SK-N-SH treated with all-trans-retinoic acid at 6 μM for 48 hours (cell line): ENCODE measurements at regions not wholly inside any gene's neighbourhood (a gene's known extent, or its start where the extent isn't known, plus 50 kb on each side); places are given as distances from the start of the nearest gene placed in this dataset.

ENCODE experiments used
- ARNTL ChIP-seq: fragments of 450-650 bp; formaldehyde crosslinking; IDR thresholded peaks from 2 replicates; pipeline ENCODE4 v1.5.0; 2020; ENCODE audit warnings: low read depth, mild to moderate bottlenecking, moderate library complexity, borderline replicate concordance
- ZC3H10 ChIP-seq: fragments of 250-450 bp; sonication (Bioruptor Pico); IDR thresholded peaks from 2 replicates; pipeline ENCODE4 v1.5.1; 2021; ENCODE audit warnings: mild to moderate bottlenecking, moderate library complexity
- TF ChIP-seq, protein P1 (sequence below): fragments of 250-450 bp; sonication (Bioruptor Pico); IDR thresholded peaks from 2 replicates; pipeline ENCODE4 v1.5.1; 2020; ENCODE audit warnings: low read depth, mild to moderate bottlenecking, moderate library complexity
- TF ChIP-seq, protein P2 (sequence below): fragments of 250-450 bp; sonication (Bioruptor Pico); IDR thresholded peaks from 2 replicates; pipeline ENCODE4 v1.8.0; 2020; ENCODE audit warnings: mild to moderate bottlenecking, moderate library complexity, borderline replicate concordance
- TF ChIP-seq, protein P3 (sequence below): fragments of 250-450 bp; sonication (Bioruptor Pico); IDR thresholded peaks from 2 replicates; pipeline ENCODE4 v1.8.0; 2021; ENCODE audit warnings: low read depth, mild to moderate bottlenecking, moderate library complexity, borderline replicate concordance

- TF ChIP-seq, protein P1, sequence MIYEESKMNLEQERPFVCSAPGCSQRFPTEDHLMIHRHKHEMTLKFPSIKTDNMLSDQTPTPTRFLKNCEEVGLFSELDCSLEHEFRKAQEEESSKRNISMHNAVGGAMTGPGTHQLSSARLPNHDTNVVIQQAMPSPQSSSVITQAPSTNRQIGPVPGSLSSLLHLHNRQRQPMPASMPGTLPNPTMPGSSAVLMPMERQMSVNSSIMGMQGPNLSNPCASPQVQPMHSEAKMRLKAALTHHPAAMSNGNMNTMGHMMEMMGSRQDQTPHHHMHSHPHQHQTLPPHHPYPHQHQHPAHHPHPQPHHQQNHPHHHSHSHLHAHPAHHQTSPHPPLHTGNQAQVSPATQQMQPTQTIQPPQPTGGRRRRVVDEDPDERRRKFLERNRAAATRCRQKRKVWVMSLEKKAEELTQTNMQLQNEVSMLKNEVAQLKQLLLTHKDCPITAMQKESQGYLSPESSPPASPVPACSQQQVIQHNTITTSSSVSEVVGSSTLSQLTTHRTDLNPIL = no peak
- TF ChIP-seq, protein P2, sequence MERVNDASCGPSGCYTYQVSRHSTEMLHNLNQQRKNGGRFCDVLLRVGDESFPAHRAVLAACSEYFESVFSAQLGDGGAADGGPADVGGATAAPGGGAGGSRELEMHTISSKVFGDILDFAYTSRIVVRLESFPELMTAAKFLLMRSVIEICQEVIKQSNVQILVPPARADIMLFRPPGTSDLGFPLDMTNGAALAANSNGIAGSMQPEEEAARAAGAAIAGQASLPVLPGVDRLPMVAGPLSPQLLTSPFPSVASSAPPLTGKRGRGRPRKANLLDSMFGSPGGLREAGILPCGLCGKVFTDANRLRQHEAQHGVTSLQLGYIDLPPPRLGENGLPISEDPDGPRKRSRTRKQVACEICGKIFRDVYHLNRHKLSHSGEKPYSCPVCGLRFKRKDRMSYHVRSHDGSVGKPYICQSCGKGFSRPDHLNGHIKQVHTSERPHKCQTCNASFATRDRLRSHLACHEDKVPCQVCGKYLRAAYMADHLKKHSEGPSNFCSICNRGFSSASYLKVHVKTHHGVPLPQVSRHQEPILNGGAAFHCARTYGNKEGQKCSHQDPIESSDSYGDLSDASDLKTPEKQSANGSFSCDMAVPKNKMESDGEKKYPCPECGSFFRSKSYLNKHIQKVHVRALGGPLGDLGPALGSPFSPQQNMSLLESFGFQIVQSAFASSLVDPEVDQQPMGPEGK (CRISPR knock-in tag) = no peak
- TF ChIP-seq, protein P3, sequence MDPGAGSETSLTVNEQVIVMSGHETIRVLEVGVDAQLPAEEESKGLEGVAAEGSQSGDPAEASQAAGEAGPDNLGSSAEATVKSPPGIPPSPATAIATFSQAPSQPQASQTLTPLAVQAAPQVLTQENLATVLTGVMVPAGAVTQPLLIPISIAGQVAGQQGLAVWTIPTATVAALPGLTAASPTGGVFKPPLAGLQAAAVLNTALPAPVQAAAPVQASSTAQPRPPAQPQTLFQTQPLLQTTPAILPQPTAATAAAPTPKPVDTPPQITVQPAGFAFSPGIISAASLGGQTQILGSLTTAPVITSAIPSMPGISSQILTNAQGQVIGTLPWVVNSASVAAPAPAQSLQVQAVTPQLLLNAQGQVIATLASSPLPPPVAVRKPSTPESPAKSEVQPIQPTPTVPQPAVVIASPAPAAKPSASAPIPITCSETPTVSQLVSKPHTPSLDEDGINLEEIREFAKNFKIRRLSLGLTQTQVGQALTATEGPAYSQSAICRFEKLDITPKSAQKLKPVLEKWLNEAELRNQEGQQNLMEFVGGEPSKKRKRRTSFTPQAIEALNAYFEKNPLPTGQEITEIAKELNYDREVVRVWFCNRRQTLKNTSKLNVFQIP (CRISPR knock-in tag) = no peak
- TF ChIP-seq ARNTL (no peak), ZC3H10 (CRISPR knock-in tag) (no peak)
Measured at GRCh38 chr14:38139926-38140325, 67.8 kb upstream of the SSTR1 start.
